ENCODE measurements at regions not wholly inside any gene's neighbourhood (a gene's known extent, or its start where the extent isn't known, plus 50 kb on each side); places are given as distances from the start of the nearest gene placed in this dataset.

DNA sequence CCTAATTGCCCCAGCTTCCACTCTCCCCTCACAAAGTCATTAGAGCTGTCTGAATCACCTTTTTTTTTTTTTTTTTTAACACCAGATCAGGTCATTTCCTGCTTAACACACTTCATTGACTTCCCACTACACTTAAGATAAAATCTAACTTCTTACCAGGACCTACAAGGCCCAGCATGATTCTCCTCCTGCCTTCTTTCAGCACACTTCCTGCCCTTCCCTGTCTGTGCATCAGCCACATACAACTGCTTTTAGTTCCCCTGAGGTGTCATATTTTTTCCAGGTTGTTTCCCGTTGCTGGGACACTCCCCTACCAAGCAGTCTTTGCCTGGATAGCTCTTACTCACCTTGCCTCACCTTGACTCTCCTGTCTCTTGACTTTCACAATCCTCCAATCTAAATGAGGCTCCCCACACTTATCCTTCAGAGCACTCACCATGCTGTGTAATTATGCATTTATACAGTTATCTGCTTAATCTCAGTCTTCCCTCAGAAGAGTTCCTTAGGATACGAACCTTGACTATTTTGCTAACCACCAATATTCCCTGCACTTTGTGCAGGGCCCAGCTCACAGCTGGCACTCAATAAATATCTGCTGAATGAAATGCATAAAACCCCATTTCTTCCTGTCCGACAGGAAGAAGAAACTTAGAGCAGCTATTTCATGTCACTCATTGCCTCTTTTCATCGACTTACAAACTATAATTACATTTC is 96.6 kb upstream of the AKIP1 start:
- no peaks in the 10 kb centered on the region for H3K27me3 ChIP-seq
- no peaks in the 10 kb centered on the region for H3K36me3 ChIP-seq
- no peaks in the 10 kb centered on the region for H3K9me3 ChIP-seq
- H3K4me1 ChIP-seq: peaks cover 0 to 29% (median 3%) of the 10 kb centered on the region in 4 donors
- H3K27ac ChIP-seq: peak overlapping the region in 3 of 4 donors; percentile 3 to 74 (median 63)
- H3K4me3 ChIP-seq: no peak overlapping the region
- no peak for TF ChIP-seq POLR2A (IDR thresholded peaks at IDR 0.05)
- TF ChIP-seq, protein P1, sequence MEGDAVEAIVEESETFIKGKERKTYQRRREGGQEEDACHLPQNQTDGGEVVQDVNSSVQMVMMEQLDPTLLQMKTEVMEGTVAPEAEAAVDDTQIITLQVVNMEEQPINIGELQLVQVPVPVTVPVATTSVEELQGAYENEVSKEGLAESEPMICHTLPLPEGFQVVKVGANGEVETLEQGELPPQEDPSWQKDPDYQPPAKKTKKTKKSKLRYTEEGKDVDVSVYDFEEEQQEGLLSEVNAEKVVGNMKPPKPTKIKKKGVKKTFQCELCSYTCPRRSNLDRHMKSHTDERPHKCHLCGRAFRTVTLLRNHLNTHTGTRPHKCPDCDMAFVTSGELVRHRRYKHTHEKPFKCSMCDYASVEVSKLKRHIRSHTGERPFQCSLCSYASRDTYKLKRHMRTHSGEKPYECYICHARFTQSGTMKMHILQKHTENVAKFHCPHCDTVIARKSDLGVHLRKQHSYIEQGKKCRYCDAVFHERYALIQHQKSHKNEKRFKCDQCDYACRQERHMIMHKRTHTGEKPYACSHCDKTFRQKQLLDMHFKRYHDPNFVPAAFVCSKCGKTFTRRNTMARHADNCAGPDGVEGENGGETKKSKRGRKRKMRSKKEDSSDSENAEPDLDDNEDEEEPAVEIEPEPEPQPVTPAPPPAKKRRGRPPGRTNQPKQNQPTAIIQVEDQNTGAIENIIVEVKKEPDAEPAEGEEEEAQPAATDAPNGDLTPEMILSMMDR (IDR thresholded peaks at IDR 0.05): no peak
- DNase-seq: no peak

GRCh38 chr11:8814923-8815240 is 96.1 kb upstream of the AKIP1 start:
- DNase-seq: no peak
- Histone ChIP-seq H3K27ac (peak overlapping the region in 2 of 4 donors; percentile 48 to 63), H3K4me3 (no peak overlapping the region), H3K27me3 (no peaks in the 10 kb centered on the region), H3K36me3 (no peaks in the 10 kb centered on the region), H3K4me1 (peaks cover 0 to 26% (median 3%) of the 10 kb centered on the region in 4 donors), H3K9me3 (no peaks in the 10 kb centered on the region)
- no peak for TF ChIP-seq POLR2A (IDR thresholded peaks at IDR 0.05)
- TF ChIP-seq, protein P1 (IDR thresholded peaks at IDR 0.05): no peak

DNA sequence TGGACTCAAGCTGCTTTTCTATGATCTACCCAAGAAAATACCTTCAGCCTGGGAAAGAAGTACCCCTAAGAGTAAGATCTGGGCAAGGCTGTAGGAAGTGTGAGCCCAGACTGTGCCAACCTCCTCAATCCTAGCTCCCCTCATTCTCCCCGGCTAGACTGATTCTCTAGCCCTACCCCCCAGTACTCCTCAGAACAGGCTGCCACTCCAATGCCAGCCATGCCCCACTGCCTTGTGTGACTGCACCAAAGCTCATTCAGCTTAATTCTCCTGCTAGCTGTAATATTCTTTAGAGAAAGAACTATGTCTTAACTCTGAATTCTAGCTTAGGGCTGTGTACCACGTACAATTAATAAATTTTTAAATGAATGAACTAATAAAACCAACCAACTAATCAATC is 92.6 kb upstream of the AKIP1 start:
- TF ChIP-seq, protein P1 (IDR thresholded peaks at IDR 0.05): no peak
- no peak for TF ChIP-seq POLR2A (IDR thresholded peaks at IDR 0.05)
- peaks cover 0 to 12% (median 2%) of the 10 kb centered on the region in 4 donors for H3K4me1 ChIP-seq
- H3K27ac ChIP-seq: no peak overlapping the region
- no peak for DNase-seq
- no peak overlapping the region for H3K4me3 ChIP-seq
- H3K36me3 ChIP-seq: no peaks in the 10 kb centered on the region
- no peaks in the 10 kb centered on the region for H3K9me3 ChIP-seq
- H3K27me3 ChIP-seq: no peaks in the 10 kb centered on the region

- no peaks in the 10 kb centered on the region for H3K9me3 ChIP-seq
- H3K4me1 ChIP-seq: no peaks in the 10 kb centered on the region
- TF ChIP-seq, protein P1 (IDR thresholded peaks at IDR 0.05): no peak
- no peak for TF ChIP-seq POLR2A (IDR thresholded peaks at IDR 0.05)
- no peak overlapping the region for H3K4me3 ChIP-seq
- H3K27ac ChIP-seq: no peak overlapping the region
- DNase-seq: no peak
- H3K27me3 ChIP-seq: no peaks in the 10 kb centered on the region
- no peaks in the 10 kb centered on the region for H3K36me3 ChIP-seq
Measured at GRCh38 chr11:8820401-8820800, 90.6 kb upstream of the AKIP1 start.

DNA sequence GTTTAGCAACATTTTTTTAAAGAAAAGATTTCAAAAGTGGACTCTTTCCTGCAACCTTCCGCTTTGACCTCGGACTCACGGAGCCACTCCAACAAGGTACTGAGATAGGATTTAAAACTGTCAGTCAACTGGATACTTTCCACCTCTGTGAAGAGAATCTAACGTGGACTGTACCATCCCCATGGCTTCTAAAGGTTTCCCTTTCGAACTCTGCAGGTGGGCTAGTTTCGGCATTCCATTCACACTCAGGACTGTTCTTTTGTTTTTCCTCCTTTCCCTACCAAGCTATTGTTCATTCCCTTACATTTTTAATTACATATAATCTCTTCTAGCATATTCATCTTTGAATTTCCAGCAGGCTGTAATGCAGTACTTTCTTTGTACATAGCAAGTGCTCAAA is 88.5 kb upstream of the AKIP1 start:
- Histone ChIP-seq H3K27ac (no peak overlapping the region), H3K4me3 (no peak overlapping the region), H3K36me3 (no peaks in the 10 kb centered on the region), H3K4me1 (peaks cover 0 to 4% (median 0%) of the 10 kb centered on the region in 4 donors), H3K9me3 (no peaks in the 10 kb centered on the region), H3K27me3 (no peaks in the 10 kb centered on the region)
- DNase-seq: no peak
- TF ChIP-seq, protein P1 (IDR thresholded peaks at IDR 0.05): no peak
- TF ChIP-seq POLR2A (IDR thresholded peaks at IDR 0.05): no peak
